EH (cell line): ENCODE measurements at regions not wholly inside any gene's neighbourhood (a gene's known extent, or its start where the extent isn't known, plus 50 kb on each side); places are given as distances from the start of the nearest gene placed in this dataset.

Experiments used
- DNase-seq: peaks from one replicate; pipeline ENCODE4 v3.0.0-alpha.2; 2015; ENCODE audit warnings: low read depth

DNA sequence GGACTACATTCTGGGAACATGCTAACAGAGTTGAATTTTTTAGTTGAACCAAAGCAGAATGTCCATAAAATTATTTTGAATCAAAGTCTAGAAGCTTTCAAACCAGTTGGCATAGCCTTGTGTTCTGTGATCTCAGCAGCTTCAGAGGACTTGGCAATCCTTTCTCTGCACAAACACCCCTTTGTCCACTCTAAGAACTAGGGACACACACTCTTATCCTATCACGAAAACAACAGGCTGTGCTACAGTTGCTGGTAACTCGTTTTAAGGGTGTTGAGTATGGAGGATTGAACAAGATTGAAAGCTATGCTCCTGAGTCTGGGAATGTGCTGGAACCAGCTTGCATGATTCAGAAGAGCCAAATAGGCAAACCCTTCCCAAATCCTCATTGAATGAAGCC, 76.4 kb upstream of the PRSS58 start:
- no peak for DNase-seq

DNA sequence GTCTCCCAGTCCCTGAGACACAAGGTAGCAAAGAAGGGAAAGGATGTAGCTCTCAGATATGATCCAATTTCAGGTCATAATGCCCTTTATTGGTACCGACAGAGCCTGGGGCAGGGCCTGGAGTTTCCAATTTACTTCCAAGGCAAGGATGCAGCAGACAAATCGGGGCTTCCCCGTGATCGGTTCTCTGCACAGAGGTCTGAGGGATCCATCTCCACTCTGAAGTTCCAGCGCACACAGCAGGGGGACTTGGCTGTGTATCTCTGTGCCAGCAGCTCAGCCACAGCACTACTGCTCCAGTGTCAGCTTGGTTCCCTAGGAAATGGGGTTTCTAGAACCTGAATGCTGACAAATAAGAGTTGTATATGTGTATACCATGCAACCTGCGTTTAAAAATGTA, 74.6 kb upstream of the PRSS58 start:
- DNase-seq = no peak

DNA sequence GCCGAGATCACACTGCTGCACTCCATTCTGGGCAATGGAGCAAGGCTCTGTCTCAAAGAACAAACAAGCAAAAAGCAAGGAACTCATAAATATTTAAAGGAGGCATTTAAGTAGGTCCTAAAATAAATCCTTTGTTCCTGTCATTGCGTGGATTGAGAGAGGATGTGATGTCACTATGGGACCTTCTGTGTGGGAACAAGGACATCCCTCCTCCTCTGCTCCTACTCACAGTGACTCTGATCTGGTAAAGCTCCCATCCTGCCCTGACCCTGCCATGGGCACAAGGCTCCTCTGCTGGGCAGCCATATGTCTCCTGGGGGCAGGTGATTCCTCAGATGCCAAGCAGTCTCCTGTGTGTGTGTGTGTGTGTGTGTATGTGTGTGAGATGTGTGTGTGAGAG, 74.1 kb upstream of the PRSS58 start:
- DNase-seq = no peak

DNA sequence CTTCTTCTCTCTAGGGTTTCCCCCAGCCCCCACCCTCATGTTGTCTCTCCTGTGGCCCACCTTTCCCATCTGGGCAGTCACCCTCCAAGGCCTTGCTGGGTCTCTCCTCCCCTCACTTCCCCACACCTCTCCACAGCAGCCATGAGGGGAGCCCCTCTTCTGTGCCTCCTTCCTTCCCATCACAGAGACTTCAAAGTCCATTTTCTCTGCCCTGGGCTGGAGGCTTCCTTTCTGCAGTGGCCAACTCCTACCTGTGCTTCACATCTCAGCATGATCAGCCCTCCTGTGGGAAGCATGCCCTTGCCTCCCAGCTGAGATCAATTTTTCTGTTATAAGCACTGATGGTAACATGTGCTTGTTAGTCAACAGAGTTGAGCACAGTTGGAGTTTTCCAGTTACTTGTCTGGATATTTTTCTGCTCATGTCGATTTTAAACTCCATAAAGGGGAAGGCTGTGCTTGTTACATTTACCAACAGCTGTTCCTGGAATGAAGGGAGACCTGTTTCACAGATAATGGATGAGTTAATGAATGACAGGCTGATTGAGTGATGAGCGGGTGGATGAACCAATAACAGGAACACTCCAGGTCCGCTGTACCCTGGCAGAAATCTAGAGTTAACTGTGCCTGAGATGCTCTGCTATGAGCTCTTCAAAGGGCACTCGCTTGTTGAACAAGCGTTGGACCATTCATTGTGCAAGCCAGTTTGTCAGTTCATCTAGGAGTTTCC, 71.4 kb upstream of the PRSS58 start:
- DNase-seq = no peak

DNA sequence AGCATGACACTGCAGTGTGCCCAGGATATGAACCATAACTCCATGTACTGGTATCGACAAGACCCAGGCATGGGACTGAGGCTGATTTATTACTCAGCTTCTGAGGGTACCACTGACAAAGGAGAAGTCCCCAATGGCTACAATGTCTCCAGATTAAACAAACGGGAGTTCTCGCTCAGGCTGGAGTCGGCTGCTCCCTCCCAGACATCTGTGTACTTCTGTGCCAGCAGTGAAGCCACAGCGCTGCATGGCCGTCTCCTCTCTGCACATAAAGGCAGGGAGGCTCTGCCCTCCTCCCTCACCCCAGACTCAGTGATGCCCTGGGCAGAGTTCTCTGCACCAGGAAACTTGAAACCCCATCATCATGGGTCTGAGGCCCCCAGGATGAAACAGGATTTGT, 70.7 kb upstream of the PRSS58 start:
- no peak for DNase-seq

- no peak for DNase-seq
Observed at GRCh38 chr7:142327628-142328405, 70.0 kb upstream of the PRSS58 start.

GRCh38 chr7:142323706-142324105, 65.8 kb upstream of the PRSS58 start:
- peak; percentile 6 for DNase-seq

DNA sequence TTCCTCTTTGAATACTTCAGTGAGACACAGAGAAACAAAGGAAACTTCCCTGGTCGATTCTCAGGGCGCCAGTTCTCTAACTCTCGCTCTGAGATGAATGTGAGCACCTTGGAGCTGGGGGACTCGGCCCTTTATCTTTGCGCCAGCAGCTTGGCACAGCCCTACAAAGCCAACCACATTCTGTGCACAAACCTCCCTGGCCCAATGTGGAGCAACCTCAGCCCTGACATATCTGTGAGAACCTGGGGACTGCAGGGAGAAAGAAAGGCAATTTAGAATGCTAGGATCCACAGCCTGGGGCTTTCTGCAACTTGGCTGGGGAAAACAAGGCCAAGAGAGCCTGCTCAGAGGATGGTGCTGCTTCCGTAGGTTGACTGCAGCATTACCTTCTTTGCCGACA, 63.5 kb upstream of the PRSS58 start:
- no peak for DNase-seq

- DNase-seq = no peak
Observed at GRCh38 chr7:142320883-142321282, 63.0 kb upstream of the PRSS58 start.

DNA sequence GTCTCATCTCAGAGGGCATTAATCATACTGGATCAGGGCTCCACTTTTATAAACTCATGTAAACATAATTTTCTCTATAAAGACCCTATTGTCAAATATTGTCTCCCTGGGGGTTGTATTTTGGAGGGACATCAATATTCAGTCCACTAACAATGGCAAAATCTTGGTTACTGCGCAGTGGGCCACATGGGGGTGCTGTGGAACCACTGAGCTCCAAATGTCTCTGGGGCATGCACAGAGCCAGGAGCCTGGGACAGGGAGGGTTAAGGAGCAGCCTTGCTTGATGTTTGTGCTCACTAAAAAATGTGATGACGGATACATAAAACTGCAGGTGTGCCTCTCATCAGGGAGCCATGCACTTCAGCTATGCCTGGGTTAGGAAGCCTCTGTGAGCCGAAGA, 62.1 kb upstream of the PRSS58 start:
- DNase-seq = no peak

DNA sequence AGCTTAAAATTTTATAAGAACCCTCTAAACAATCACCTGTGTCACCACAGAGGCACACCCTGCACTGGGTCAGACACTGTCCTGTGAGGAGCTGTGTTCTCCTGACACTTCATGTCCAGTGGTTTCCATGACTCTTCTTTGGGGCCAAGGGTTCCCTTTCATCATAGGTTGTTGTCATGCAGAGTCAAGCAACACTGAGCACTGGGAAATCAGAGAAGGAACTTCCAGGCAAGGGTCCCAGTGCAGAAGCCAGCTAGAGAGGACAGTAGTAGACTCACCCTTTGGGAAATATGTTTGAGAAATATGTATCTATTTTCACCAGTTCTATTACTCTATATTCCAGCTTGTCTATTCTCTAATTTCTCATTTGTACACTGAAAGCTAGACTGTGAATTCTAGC, 56.4 kb upstream of the PRSS58 start:
- no peak for DNase-seq

GRCh38 chr7:142313528-142313927, 55.7 kb upstream of the PRSS58 start:
- DNase-seq = no peak

GRCh38 chr7:142311876-142312275, 54.0 kb upstream of the PRSS58 start:
- DNase-seq = no peak

DNA sequence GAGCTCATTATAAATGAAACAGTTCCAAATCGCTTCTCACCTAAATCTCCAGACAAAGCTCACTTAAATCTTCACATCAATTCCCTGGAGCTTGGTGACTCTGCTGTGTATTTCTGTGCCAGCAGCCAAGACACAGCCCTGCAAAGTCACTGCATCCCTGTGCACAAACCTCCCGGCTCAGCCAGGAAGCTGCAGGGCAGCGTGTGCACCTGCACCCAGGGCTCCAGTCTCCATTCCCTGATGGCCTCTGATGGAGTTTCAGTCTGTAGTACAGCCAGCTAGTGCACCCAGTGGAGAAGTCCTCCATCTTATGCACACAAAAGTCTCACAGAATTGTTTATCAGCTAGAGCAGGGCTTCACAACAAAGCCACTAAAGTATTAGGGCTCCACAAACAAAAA, 51.1 kb upstream of the PRSS58 start:
- no peak for DNase-seq

DNA sequence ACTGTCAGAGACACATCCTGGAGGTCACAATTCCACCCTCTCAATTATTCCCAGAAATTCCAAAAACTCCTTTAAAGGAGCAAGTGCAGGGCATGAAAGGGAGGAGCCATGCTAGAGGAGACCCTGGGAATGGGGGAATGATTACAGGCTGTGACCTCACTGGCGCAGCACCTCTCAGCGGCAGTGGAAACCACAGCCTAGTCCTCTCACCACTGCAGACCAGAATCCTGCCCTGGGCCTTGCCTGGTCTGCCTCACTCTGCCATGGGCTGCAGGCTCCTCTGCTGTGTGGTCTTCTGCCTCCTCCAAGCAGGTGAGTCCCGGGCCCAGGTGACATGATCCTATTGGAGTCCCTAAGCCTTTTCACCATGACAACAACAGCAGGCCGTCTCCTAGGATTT, 50.5 kb upstream of the PRSS58 start:
- DNase-seq = no peak
